ENCODE measurements at regions not wholly inside any gene's neighbourhood (a gene's known extent, or its start where the extent isn't known, plus 50 kb on each side); places are given as distances from the start of the nearest gene placed in this dataset.
"Not testable (repeated sequence)": the region's sequence is repeated elsewhere in the genome, so short reads cannot be mapped to it uniquely, and the experiment has no call there.

DNA sequence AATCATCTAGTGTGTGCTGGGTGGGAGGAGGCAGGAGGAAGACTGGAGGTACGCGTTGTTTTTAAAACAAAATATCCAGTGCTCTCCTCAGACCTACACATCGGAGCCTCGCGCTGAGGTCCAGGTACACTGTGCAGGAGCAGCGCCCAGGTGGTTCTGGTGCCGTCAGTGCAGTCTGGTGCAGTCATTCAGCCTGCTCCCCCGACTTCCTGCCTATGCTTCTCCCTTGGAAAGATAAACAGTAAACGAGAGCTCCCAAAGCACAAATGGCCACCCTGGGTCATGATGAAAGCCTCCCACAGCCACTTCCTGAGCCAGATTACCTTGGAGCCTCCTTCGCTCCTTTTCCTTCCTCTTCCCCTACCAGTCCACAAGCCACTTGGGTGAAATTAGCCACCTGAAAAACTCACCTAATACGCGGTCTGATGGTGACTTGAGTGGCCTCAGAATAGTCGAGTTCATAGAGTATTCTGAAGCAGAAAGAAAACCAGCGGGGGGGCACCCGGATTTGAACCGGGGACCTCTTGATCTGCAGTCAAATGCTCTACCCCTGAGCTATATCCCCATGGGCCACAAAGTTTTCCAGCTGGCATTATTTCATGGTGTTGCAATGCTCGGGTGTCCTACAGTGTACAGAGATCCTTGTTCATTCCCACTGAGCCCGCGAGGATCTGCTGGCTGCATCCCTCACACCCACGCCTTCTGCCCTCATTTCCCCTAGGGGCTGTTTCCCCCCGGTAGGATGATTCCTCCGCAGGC is 82.5 kb downstream of the ZNF467 start:
- peak; percentile 67 for DNase-seq (ENCODE audit: low read depth)
- TF ChIP-seq CTCF (IDR thresholded peaks at IDR 0.05; ENCODE audit: control insufficient read depth, insufficient read depth, low read depth, low read length, missing control alignments) = no peak
- no peak overlapping the region for H3K4me3 ChIP-seq (ENCODE audit: control insufficient read depth, low read depth, low read length)

DNA sequence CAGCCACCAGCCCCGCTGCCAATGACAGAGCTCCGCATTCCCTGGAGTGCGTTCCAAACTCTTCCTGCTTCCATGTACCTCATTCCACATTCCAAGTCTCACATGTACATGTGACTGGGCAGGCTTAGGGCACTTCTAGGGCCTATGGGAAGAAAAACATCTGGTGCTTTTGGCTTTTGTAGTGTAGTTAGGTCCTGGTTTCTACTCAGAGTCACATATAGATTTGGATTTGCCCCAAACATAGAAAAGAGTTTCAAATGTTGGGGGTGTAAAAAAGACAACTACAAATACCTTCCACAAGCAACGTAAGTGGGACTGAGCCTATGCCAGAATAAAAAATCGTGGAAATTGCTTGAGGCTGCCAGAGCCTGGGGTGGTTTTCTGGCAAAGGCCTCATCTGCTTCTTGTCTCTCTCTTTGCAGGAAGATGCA is 84.1 kb downstream of the ZNF467 start:
- TF ChIP-seq CTCF (IDR thresholded peaks at IDR 0.05; ENCODE audit: control insufficient read depth, insufficient read depth, low read depth, low read length, missing control alignments) = no peak
- no peak overlapping the region for H3K4me3 ChIP-seq (ENCODE audit: control insufficient read depth, low read depth, low read length)
- DNase-seq (ENCODE audit: low read depth) = no peak

GRCh38 chr7:149688836-149689235 is 84.6 kb downstream of the ZNF467 start:
- DNase-seq (ENCODE audit: low read depth) = no peak
- no peak overlapping the region for H3K4me3 ChIP-seq (ENCODE audit: control insufficient read depth, low read depth, low read length)
- TF ChIP-seq CTCF (IDR thresholded peaks at IDR 0.05; ENCODE audit: control insufficient read depth, insufficient read depth, low read depth, low read length, missing control alignments) = no peak

DNA sequence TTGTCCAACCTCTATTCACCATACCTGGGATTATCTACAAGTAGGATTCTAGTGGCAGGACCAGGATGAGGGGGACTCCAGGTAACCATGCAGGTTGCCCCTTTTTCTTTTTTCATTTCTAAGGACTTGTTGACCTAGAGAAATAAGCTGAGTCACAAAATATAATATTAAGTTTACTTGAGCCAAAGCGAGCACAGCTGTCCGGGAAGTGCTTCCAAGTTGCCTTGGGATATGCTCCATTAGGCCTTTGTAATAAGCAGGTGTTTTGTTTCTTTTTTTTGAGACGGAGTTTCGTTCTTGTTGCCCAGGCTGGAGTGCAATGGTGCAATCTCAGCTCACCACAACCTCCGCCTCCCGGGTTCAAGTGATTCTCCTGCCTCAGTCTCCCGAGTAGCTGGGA is 85.6 kb downstream of the ZNF467 start:
- not testable (repeated sequence) for DNase-seq (ENCODE audit: low read depth); H3K4me3 ChIP-seq (ENCODE audit: control insufficient read depth, low read depth, low read length)

- TF ChIP-seq CTCF (IDR thresholded peaks at IDR 0.05; ENCODE audit: control insufficient read depth, insufficient read depth, low read depth, low read length, missing control alignments) = no peak
- no peak for DNase-seq (ENCODE audit: low read depth)
- no peak overlapping the region for H3K4me3 ChIP-seq (ENCODE audit: control insufficient read depth, low read depth, low read length)
Observed at GRCh38 chr7:149686449-149686848, 86.9 kb downstream of the ZNF467 start.

DNA sequence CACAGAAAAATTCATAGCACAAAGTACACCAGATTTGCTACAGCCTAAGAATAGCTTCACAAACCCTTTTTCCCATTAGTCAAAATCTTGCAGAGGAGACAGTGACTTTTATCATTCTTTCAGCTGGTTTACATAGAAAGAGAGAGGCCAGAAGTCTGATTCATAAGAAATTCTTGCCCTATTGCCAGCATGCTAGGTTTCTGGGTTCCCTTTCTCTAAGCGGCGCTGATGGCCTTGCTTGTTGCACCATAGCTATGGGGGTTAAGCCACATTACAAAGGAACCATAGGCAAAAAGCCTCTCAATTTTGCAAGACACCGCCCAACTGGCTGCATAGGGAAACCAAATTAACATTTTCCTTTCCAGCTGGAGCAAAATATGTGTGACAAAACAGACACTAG is 87.4 kb downstream of the ZNF467 start:
- DNase-seq (ENCODE audit: low read depth) = peak; percentile 74
- no peak overlapping the region for H3K4me3 ChIP-seq (ENCODE audit: control insufficient read depth, low read depth, low read length)
- TF ChIP-seq CTCF (IDR thresholded peaks at IDR 0.05; ENCODE audit: control insufficient read depth, insufficient read depth, low read depth, low read length, missing control alignments) = no peak

GRCh38 chr7:149685455-149685854 is 87.9 kb downstream of the ZNF467 start:
- DNase-seq (ENCODE audit: low read depth) = no peak
- no peak overlapping the region for H3K4me3 ChIP-seq (ENCODE audit: control insufficient read depth, low read depth, low read length)
- TF ChIP-seq CTCF (IDR thresholded peaks at IDR 0.05; ENCODE audit: control insufficient read depth, insufficient read depth, low read depth, low read length, missing control alignments) = no peak

All from AG09309 (cell line).